ENCODE measurements at regions not wholly inside any gene's neighbourhood (a gene's known extent, or its start where the extent isn't known, plus 50 kb on each side); places are given as distances from the start of the nearest gene placed in this dataset.

GRCh38 chr11:133778161-133778560, 67.2 kb downstream of the SPATA19 start:
- intact Hi-C loops (cut with DNase I), result no loop called here
- peaks cover 0 to 12% (median 2%) of the 10 kb centered on the region in 4 donors for H3K9me3 ChIP-seq
- WGBS, result 72% methylated on average over 18 of the region's 18 CpGs
- TF ChIP-seq CTCF (IDR thresholded peaks at IDR 0.05), result no peak
- TF ChIP-seq POLR2AphosphoS5 (IDR thresholded peaks at IDR 0.05), result no peak
- no peak for TF ChIP-seq EP300 (IDR thresholded peaks at IDR 0.05)
- TF ChIP-seq POLR2A (IDR thresholded peaks at IDR 0.05; ENCODE audit: low read depth), result no peak
- H3K27me3 ChIP-seq, result peaks cover 0 to 34% (median 0%) of the 10 kb centered on the region in 4 donors
- H3K27ac ChIP-seq (replicated peaks in 1 of 4), result no peak overlapping the region
- no peaks in the 10 kb centered on the region for H3K36me3 ChIP-seq
- no peak overlapping the region for H3K4me3 ChIP-seq
- no peaks in the 10 kb centered on the region for H3K4me1 ChIP-seq
- DNase-seq (ENCODE audit: extremely low spot score), result peak; percentile 70

- TF ChIP-seq POLR2AphosphoS5 (IDR thresholded peaks at IDR 0.05), result no peak
- TF ChIP-seq POLR2A (IDR thresholded peaks at IDR 0.05; ENCODE audit: low read depth), result no peak
- TF ChIP-seq EP300 (IDR thresholded peaks at IDR 0.05), result no peak
- no peak for TF ChIP-seq CTCF (IDR thresholded peaks at IDR 0.05)
- intact Hi-C loops (cut with DNase I), result no loop called here
- no peaks in the 10 kb centered on the region for H3K36me3 ChIP-seq
- peaks cover 0 to 12% (median 2%) of the 10 kb centered on the region in 4 donors for H3K9me3 ChIP-seq
- H3K27me3 ChIP-seq, result peaks cover 0 to 24% (median 0%) of the 10 kb centered on the region in 4 donors
- DNase-seq (ENCODE audit: extremely low spot score), result peak; percentile 37
- H3K4me1 ChIP-seq, result no peaks in the 10 kb centered on the region
- no peak overlapping the region for H3K27ac ChIP-seq (replicated peaks in 1 of 4)
- H3K4me3 ChIP-seq, result no peak overlapping the region
- 71% methylated on average over 11 of the region's 11 CpGs for WGBS
Measured at GRCh38 chr11:133776671-133777367, 68.5 kb downstream of the SPATA19 start.

GRCh38 chr11:133762538-133762937, 82.8 kb downstream of the SPATA19 start:
- H3K27me3 ChIP-seq, result peaks cover 0 to 6% (median 0%) of the 10 kb centered on the region in 4 donors
- no peak overlapping the region for H3K4me3 ChIP-seq
- intact Hi-C loops (cut with DNase I), result no loop called here
- peak; percentile 37 for DNase-seq (ENCODE audit: extremely low spot score)
- no peak overlapping the region for H3K27ac ChIP-seq (replicated peaks in 1 of 4)
- WGBS, result 64% methylated on average over 1 of the region's 1 CpG
- TF ChIP-seq EP300 (IDR thresholded peaks at IDR 0.05) (no peak), POLR2A (IDR thresholded peaks at IDR 0.05; ENCODE audit: low read depth) (no peak), POLR2AphosphoS5 (IDR thresholded peaks at IDR 0.05) (no peak), CTCF (IDR thresholded peaks at IDR 0.05) (no peak)
- peaks cover 0 to 33% (median 8%) of the 10 kb centered on the region in 4 donors for H3K9me3 ChIP-seq
- H3K36me3 ChIP-seq, result no peaks in the 10 kb centered on the region
- H3K4me1 ChIP-seq, result no peaks in the 10 kb centered on the region

GRCh38 chr11:133753150-133753549, 92.2 kb downstream of the SPATA19 start:
- Histone ChIP-seq H3K27me3 (peaks cover 0 to 9% (median 0%) of the 10 kb centered on the region in 4 donors), H3K4me1 (no peaks in the 10 kb centered on the region), H3K9me3 (peaks cover 0 to 6% (median 3%) of the 10 kb centered on the region in 4 donors), H3K36me3 (no peaks in the 10 kb centered on the region), H3K27ac (replicated peaks in 1 of 4) (no peak overlapping the region), H3K4me3 (no peak overlapping the region)
- TF ChIP-seq EP300 (IDR thresholded peaks at IDR 0.05) (no peak), POLR2A (IDR thresholded peaks at IDR 0.05; ENCODE audit: low read depth) (no peak), POLR2AphosphoS5 (IDR thresholded peaks at IDR 0.05) (no peak), CTCF (IDR thresholded peaks at IDR 0.05) (no peak)
- DNase-seq (ENCODE audit: extremely low spot score), result peak; percentile 85
- WGBS, result 78% methylated on average over 10 of the region's 10 CpGs
- intact Hi-C loops (cut with DNase I), result no loop called here

Data from esophagus muscularis mucosa (tissue), 4 donors.